ENCODE measurements at regions not wholly inside any gene's neighbourhood (a gene's known extent, or its start where the extent isn't known, plus 50 kb on each side); places are given as distances from the start of the nearest gene placed in this dataset.

- Mint-ChIP-seq H3K27ac (ENCODE audit: unreplicated experiment) (peak overlapping the region; percentile 64), H3K27me3 (ENCODE audit: insufficient read depth, unreplicated experiment) (no peaks in the 10 kb centered on the region), H3K4me1 (ENCODE audit: low read depth, unreplicated experiment) (peaks cover 47% of the 10 kb centered on the region), H3K9me3 (ENCODE audit: unreplicated experiment) (peaks cover 28% of the 10 kb centered on the region), H3K36me3 (ENCODE audit: insufficient read depth, unreplicated experiment) (peaks cover 7% of the 10 kb centered on the region), H3K4me3 (ENCODE audit: unreplicated experiment) (peak overlapping the region; percentile 29)
- DNase-seq: peak in 1 of 2 experiments; percentile 31
- no peak for TF ChIP-seq CTCF (IDR thresholded peaks at IDR 0.05; ENCODE audit: insufficient read depth in 1 of 2, low read depth in 1 of 2, low read length in 1 of 2, severe bottlenecking in 1 of 2, unreplicated experiment in 1 of 2)
- no peaks in the 10 kb centered on the region for H3K27me3 ChIP-seq (replicated peaks; ENCODE audit: control insufficient read depth, insufficient read depth, low read length)
- H3K4me3 ChIP-seq (ENCODE audit: low read depth, low read length): no peak overlapping the region
- CTCF ChIA-PET: interaction anchor here (1.1 kb wide), 1 partner anchor 12 kb away, joined by 3 read pairs; no protein-coding TSS in a partner anchor
- no peaks in the 10 kb centered on the region for H3K9me3 ChIP-seq
- no TSS peak for BruUV-seq (replicated peaks)
- intact Hi-C loops (cut with micrococcal nuclease; ENCODE audit: unreplicated experiment): loop anchor here (5.0 kb wide), 1 partner anchor 224 kb away; the partner anchor contains the start of gene CHORDC1
- H3K36me3 ChIP-seq (ENCODE audit: control insufficient read depth, insufficient read depth, low read length): no peaks in the 10 kb centered on the region
- POLR2A ChIA-PET: no interaction called here
- peaks cover 52% of the 10 kb centered on the region for H3K4me1 ChIP-seq
These were observed 223.4 kb upstream of the CHORDC1 start for GRCh38 chr11:90446207-90446606.

- Mint-ChIP-seq H3K4me3 (ENCODE audit: unreplicated experiment) (no peak overlapping the region), H3K36me3 (ENCODE audit: insufficient read depth, unreplicated experiment) (no peaks in the 10 kb centered on the region), H3K27me3 (ENCODE audit: insufficient read depth, unreplicated experiment) (no peaks in the 10 kb centered on the region), H3K9me3 (ENCODE audit: unreplicated experiment) (no peaks in the 10 kb centered on the region), H3K4me1 (ENCODE audit: low read depth, unreplicated experiment) (peaks cover 25% of the 10 kb centered on the region), H3K27ac (ENCODE audit: unreplicated experiment) (no peak overlapping the region)
- H3K36me3 ChIP-seq (ENCODE audit: control insufficient read depth, insufficient read depth, low read length): no peaks in the 10 kb centered on the region
- CTCF ChIA-PET: interaction anchor here (0.7 to 1.2 kb wide), 2 partner anchors 48 to 128 kb away, joined by 3 to 5 read pairs; no protein-coding TSS in a partner anchor
- no peaks in the 10 kb centered on the region for H3K27me3 ChIP-seq (replicated peaks; ENCODE audit: control insufficient read depth, insufficient read depth, low read length)
- TF ChIP-seq CTCF (IDR thresholded peaks at IDR 0.05; ENCODE audit: insufficient read depth in 1 of 2, low read depth in 1 of 2, low read length in 1 of 2, severe bottlenecking in 1 of 2, unreplicated experiment in 1 of 2): no peak
- POLR2A ChIA-PET: no interaction called here
- no peak overlapping the region for H3K4me3 ChIP-seq (ENCODE audit: low read depth, low read length)
- no peaks in the 10 kb centered on the region for H3K9me3 ChIP-seq
- intact Hi-C loops (cut with micrococcal nuclease; ENCODE audit: unreplicated experiment): loop anchor here (10.0 kb wide), 1 partner anchor 763 kb away; no protein-coding TSS in a partner anchor
- no peak for DNase-seq
- H3K4me1 ChIP-seq: peaks cover 27% of the 10 kb centered on the region
- no TSS peak for BruUV-seq (replicated peaks)
These were observed 215.2 kb upstream of the CHORDC1 start for GRCh38 chr11:90438069-90438468.

GRCh38 chr11:90434858-90435257 lies 212.0 kb upstream of the CHORDC1 start:
- intact Hi-C loops (cut with micrococcal nuclease; ENCODE audit: unreplicated experiment): loop anchor here (1.0 to 10.0 kb wide), 9 partner anchors 13 to 760 kb away; no protein-coding TSS in a partner anchor
- TF ChIP-seq CTCF (IDR thresholded peaks at IDR 0.05; ENCODE audit: insufficient read depth in 1 of 2, low read depth in 1 of 2, low read length in 1 of 2, severe bottlenecking in 1 of 2, unreplicated experiment in 1 of 2): peak; percentile 70 to 79
- H3K27me3 Mint-ChIP-seq (ENCODE audit: insufficient read depth, unreplicated experiment): no peaks in the 10 kb centered on the region
- H3K36me3 ChIP-seq (ENCODE audit: control insufficient read depth, insufficient read depth, low read length): no peaks in the 10 kb centered on the region
- peaks cover 34% of the 10 kb centered on the region for H3K4me1 ChIP-seq
- H3K9me3 Mint-ChIP-seq (ENCODE audit: unreplicated experiment): no peaks in the 10 kb centered on the region
- no TSS peak for BruUV-seq (replicated peaks)
- ChIA-PET CTCF (interaction anchor here (1.0 to 1.9 kb wide), 2 partner anchors 107 to 125 kb away, joined by 3 to 14 read pairs; no protein-coding TSS in a partner anchor), POLR2A (no interaction called here)
- H3K36me3 Mint-ChIP-seq (ENCODE audit: insufficient read depth, unreplicated experiment): no peaks in the 10 kb centered on the region
- no peak overlapping the region for H3K4me3 Mint-ChIP-seq (ENCODE audit: unreplicated experiment)
- no peaks in the 10 kb centered on the region for H3K9me3 ChIP-seq
- H3K27me3 ChIP-seq (replicated peaks; ENCODE audit: control insufficient read depth, insufficient read depth, low read length): no peaks in the 10 kb centered on the region
- no peak overlapping the region for H3K4me3 ChIP-seq (ENCODE audit: low read depth, low read length)
- H3K4me1 Mint-ChIP-seq (ENCODE audit: low read depth, unreplicated experiment): peaks cover 32% of the 10 kb centered on the region
- DNase-seq: peak; percentile 71 to 74
- H3K27ac Mint-ChIP-seq (ENCODE audit: unreplicated experiment): no peak overlapping the region

Data from Caco-2 (cell line).